Kidney epithelial cell (primary cell): ENCODE measurements at regions not wholly inside any gene's neighbourhood (a gene's known extent, or its start where the extent isn't known, plus 50 kb on each side); places are given as distances from the start of the nearest gene placed in this dataset.

Experiments
- DNase-seq: peaks from one replicate; pipeline ENCODE4 v3.0.0-alpha.2; 2010; ENCODE audit warnings: low read depth
- H3K27me3 ChIP-seq: 2 replicates; pipeline ENCODE4 v1.6.0; 2011; ENCODE audit warnings: low read length; ENCODE audit not compliant: control insufficient read depth, insufficient read depth
- H3K36me3 ChIP-seq: 2 replicates; pipeline ENCODE4 v1.5.1; 2011; ENCODE audit warnings: low read length; ENCODE audit not compliant: control insufficient read depth, insufficient read depth
- H3K4me3 ChIP-seq: 2 replicates; pipeline ENCODE4 v1.5.1; 2011; ENCODE audit warnings: low read depth, mild to moderate bottlenecking, control low read depth, low read length
- TF ChIP-seq, protein P1 (sequence below): IDR thresholded peaks from 2 replicates; pipeline ENCODE4 v1.5.1; 2011; ENCODE audit warnings: mild to moderate bottlenecking, moderate library complexity, low read length, control low read depth, inconsistent platforms; ENCODE audit not compliant: insufficient read depth, poor library complexity, severe bottlenecking

DNA sequence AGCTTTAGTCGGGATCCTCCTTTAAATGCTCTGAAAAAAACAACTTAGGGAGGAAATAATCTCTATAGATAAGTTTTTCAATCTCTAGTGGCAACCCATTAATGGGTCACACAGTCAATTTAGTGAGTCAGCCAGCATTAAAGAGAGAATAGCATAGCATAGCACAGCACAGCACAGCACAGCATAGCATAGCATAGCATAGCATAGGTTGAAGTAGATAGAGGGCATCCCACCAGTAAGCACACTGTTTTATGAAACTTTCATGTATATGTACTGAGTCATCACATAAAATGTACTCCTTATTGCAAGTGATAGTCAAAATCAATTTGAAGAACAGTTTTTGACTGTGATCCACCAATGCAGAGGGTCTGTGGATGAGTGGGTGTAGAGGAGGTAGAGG is 522.9 kb downstream of the CCDC171 start:
- Histone ChIP-seq H3K36me3 (no peaks in the 10 kb centered on the region), H3K27me3 (no peaks in the 10 kb centered on the region), H3K4me3 (no peak overlapping the region)
- TF ChIP-seq, protein P1, sequence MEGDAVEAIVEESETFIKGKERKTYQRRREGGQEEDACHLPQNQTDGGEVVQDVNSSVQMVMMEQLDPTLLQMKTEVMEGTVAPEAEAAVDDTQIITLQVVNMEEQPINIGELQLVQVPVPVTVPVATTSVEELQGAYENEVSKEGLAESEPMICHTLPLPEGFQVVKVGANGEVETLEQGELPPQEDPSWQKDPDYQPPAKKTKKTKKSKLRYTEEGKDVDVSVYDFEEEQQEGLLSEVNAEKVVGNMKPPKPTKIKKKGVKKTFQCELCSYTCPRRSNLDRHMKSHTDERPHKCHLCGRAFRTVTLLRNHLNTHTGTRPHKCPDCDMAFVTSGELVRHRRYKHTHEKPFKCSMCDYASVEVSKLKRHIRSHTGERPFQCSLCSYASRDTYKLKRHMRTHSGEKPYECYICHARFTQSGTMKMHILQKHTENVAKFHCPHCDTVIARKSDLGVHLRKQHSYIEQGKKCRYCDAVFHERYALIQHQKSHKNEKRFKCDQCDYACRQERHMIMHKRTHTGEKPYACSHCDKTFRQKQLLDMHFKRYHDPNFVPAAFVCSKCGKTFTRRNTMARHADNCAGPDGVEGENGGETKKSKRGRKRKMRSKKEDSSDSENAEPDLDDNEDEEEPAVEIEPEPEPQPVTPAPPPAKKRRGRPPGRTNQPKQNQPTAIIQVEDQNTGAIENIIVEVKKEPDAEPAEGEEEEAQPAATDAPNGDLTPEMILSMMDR, result no peak
- DNase-seq, result no peak

DNA sequence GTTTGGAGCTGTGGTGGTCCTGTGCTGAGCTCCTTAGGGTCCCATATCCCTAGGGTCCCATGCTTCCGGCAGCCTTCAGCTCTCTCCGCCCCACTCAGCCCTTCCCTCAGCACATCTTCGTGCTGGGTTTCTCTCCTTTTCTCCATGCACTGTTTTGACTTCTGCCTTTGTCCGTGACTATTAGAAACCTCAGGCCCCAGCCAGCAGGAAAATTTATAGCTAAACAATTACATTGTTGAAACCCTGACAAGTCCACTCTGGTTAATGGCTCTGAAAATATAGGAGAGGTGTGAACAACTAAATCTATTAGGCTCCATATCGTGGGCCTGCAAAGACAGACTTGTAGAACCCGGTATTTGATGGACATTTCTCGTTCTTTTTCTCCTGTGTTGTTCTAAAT is 523.7 kb downstream of the CCDC171 start:
- Histone ChIP-seq H3K27me3 (no peaks in the 10 kb centered on the region), H3K4me3 (no peak overlapping the region), H3K36me3 (no peaks in the 10 kb centered on the region)
- TF ChIP-seq, protein P1, result no peak
- DNase-seq, result no peak

DNA sequence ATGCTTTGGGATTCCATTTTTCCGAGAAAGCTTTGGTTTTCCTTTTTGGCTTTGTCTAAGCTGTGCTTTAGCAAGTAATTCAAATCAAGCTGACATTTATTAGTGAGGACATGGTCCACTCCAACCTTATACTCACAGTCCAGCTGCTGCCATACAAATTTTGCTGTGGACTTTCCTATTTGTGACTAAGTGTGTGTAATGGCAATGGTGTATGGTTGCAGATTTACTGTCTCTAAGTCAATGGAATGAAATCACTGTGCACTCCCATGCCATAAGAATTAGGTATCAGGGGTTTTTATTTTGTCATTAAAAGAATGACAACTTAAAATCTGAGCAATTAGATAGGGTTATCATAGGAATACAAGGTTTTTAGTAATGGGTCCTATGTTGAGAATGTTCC is 530.0 kb downstream of the CCDC171 start:
- Histone ChIP-seq H3K27me3 (no peaks in the 10 kb centered on the region), H3K36me3 (no peaks in the 10 kb centered on the region), H3K4me3 (no peak overlapping the region)
- TF ChIP-seq, protein P1, result no peak
- DNase-seq, result no peak

DNA sequence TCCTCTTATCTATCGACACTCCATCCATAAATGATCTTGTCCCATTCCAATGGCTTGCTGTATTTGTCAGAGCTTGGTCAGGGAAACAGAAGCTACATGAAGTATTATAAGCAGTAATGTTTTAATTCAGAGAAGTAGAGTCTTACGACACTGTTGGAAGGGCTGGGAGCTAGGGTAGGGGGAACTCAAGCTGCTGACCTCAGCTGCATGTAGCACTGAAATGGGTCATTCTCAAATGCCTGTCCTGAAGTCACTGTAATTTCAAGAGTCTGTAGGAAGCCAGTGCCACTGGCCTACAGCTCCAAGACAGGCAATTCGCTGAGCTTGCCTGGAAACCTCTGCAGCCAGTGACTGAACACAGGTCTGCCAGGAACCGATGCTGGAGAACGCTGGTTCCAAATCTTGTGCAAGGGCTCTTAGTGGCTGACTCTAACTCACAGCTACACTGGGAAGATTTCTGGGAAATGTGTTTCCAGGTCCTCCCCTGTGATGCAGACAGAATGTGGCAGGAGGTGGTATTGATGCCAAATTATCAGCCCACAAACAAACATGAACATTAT is 532.4 kb downstream of the CCDC171 start:
- TF ChIP-seq, protein P1, result no peak
- Histone ChIP-seq H3K36me3 (no peaks in the 10 kb centered on the region), H3K4me3 (no peak overlapping the region), H3K27me3 (no peaks in the 10 kb centered on the region)
- no peak for DNase-seq

DNA sequence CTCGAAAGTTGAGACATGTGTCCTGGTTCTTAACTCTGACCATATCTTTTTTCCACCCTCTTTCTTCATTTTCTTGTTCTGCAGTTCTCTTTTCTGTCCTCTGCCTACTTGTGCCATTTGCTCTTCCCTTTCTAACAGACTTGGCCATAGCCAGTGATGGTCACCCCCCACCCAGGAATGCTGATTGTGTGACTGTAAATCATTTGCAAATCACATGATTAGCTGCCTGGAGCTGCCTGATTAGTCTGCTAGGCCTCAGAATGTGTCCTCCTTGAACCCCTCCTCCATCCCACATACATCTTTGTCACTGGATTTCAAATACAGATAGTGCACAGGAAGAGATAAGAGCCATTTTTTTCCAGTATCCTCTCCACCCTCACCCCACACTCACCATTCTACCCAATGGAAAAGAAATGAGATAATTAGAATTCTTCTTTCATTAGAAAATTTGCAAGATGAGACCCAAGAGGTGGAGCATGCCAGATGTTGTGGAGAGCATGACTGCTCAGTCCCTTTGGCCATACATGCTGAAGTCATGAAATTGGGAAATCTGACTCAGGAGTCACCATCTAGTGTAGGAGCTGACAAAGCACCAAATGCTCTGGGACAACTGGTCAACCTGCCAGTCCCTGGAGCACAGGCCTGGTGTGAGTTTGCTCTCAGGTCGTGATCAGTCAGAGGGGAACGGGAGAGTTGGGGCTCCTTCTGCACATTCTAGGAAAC is 538.2 kb downstream of the CCDC171 start:
- H3K36me3 ChIP-seq, result no peaks in the 10 kb centered on the region
- TF ChIP-seq, protein P1, result no peak
- H3K4me3 ChIP-seq, result no peak overlapping the region
- DNase-seq, result no peak
- H3K27me3 ChIP-seq, result no peaks in the 10 kb centered on the region
